Esophagus (tissue), 2 donors: ENCODE measurements at regions not wholly inside any gene's neighbourhood (a gene's known extent, or its start where the extent isn't known, plus 50 kb on each side); places are given as distances from the start of the nearest gene placed in this dataset.

Experiments used
- H3K27ac ChIP-seq, 2 donors: one replicate each; pipeline ENCODE4 v1.5.1; 2013; ENCODE audit warnings: low read depth in 2 of 2, mild to moderate bottlenecking in 2 of 2, inconsistent platforms in 1 of 2, low read length in 1 of 2, moderate library complexity in 1 of 2
- H3K27me3 ChIP-seq, 2 donors: one replicate each; pipeline ENCODE4 v1.6.1; 2013; ENCODE audit warnings: low read length in 2 of 2, control low read depth in 1 of 2, mild to moderate bottlenecking in 1 of 2; ENCODE audit not compliant: insufficient read depth in 2 of 2, control insufficient read depth in 1 of 2
- H3K36me3 ChIP-seq, 2 donors: one replicate each; pipeline ENCODE4 v1.6.1; 2013; ENCODE audit warnings: low read length in 1 of 2; ENCODE audit not compliant: control insufficient read depth in 2 of 2, insufficient read depth in 2 of 2
- H3K4me1 ChIP-seq, 2 donors: one replicate each; pipeline ENCODE4 v1.6.1; 2013; ENCODE audit warnings: low read length in 1 of 2; ENCODE audit not compliant: control insufficient read depth in 2 of 2, insufficient read depth in 2 of 2
- H3K4me3 ChIP-seq, 2 donors: one replicate each; pipeline ENCODE4 v1.5.1; 2013; ENCODE audit warnings: low read length in 2 of 2, mild to moderate bottlenecking in 2 of 2, low read depth in 1 of 2, moderate library complexity in 1 of 2
- H3K9me3 ChIP-seq, 2 donors: one replicate each; pipeline ENCODE4 v1.6.1; 2013; ENCODE audit warnings: mild to moderate bottlenecking in 2 of 2, low read depth in 1 of 2, low read length in 1 of 2, moderate library complexity in 1 of 2; ENCODE audit not compliant: control insufficient read depth in 2 of 2, insufficient read depth in 1 of 2
- WGBS, 2 donors: extraction: QIAGEN DNeasy Blood & Tissue Kit; methylation state at CpG; one replicate each; pipeline ENCODE4 v1.1.7; 2013; 5-methylcytosine and 5-hydroxymethylcytosine counted together
- donor health status: healthy with polysubstance abuse.
- donor health status: Bipolar disorder and iron deficiency.

DNA sequence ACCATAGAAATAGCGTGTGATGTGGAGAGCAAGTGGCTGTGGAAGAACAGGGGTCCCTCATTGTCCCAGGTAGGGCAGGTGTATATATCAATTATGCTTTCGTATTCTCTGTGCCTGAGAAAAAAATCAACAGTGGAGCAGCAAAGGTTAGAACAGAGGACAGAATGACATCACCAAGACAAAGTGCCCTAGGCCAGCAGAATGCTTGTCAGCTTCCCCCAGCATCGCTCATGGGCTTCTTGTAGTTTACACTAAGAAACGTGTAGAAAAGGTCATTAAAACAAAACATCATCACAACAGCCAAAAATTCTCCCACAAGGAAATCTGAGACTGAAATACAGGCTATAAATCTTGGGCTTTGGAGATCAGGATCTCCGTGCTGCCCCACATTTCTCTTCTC lies 288.0 kb downstream of the TDRD15 start:
- Histone ChIP-seq H3K9me3 (no peaks in the 10 kb centered on the region), H3K4me3 (no peak overlapping the region), H3K4me1 (no peaks in the 10 kb centered on the region), H3K36me3 (no peaks in the 10 kb centered on the region), H3K27me3 (no peaks in the 10 kb centered on the region), H3K27ac (no peak overlapping the region)
- 51 to 59% methylated on average over 5 of the region's 5 CpGs for WGBS, 2 donors

DNA sequence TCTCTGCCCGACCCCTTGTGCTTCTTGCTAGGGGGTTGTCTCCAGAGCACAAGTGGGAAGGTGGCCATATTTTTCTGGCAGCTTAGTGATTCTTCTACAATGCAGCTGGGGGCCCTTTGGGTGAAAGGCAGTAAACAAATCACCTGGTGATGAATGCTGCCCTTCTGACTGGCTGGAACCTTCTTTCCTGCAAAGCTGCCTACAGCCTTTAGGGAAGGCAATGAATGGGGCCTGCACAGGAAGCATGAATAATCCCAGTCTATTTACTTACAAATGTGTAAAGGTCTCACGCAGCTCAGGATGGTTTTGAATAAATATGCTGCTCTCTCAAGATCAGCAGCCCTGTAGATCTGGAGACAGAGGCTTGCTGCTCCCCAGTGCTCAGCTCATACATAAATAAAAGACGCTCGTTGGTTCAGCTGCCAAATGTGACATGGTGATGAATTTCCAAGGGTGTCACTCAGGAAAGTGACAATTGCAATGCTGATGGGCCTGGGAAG lies 289.2 kb downstream of the TDRD15 start:
- Histone ChIP-seq H3K36me3 (no peaks in the 10 kb centered on the region), H3K9me3 (no peaks in the 10 kb centered on the region), H3K4me1 (no peaks in the 10 kb centered on the region), H3K27ac (no peak overlapping the region), H3K27me3 (no peaks in the 10 kb centered on the region), H3K4me3 (no peak overlapping the region)
- WGBS, 2 donors: 49% methylated on average over 4 of the region's 4 CpGs

DNA sequence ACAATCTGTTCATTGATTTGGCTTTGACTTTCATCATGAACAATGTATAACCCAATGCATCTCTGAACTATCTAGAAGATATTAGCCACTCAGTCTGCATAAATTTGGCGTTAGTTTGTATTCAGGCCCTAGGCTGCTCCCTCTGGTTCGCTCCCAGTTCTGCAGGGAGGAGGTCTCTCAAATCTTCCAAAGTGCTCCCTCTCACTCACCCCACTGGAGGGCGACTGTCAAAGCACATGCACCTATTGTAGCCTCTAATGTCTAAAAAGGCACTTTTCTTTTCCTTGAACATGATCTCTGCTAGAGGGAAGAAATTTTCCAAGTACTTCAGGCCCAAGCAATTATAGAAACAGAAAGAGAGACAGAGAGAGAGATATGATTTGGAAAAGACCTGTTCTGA lies 291.5 kb downstream of the TDRD15 start:
- no peak overlapping the region for H3K4me3 ChIP-seq
- no peaks in the 10 kb centered on the region for H3K4me1 ChIP-seq
- H3K36me3 ChIP-seq: no peaks in the 10 kb centered on the region
- 66 to 72% methylated on average over 3 of the region's 3 CpGs for WGBS, 2 donors
- H3K27me3 ChIP-seq: no peaks in the 10 kb centered on the region
- no peaks in the 10 kb centered on the region for H3K9me3 ChIP-seq
- no peak overlapping the region for H3K27ac ChIP-seq

- Histone ChIP-seq H3K27ac (no peak overlapping the region), H3K27me3 (no peaks in the 10 kb centered on the region), H3K4me3 (no peak overlapping the region), H3K4me1 (no peaks in the 10 kb centered on the region), H3K9me3 (no peaks in the 10 kb centered on the region), H3K36me3 (no peaks in the 10 kb centered on the region)
These were observed 292.5 kb downstream of the TDRD15 start for GRCh38 chr2:21416226-21416625.

DNA sequence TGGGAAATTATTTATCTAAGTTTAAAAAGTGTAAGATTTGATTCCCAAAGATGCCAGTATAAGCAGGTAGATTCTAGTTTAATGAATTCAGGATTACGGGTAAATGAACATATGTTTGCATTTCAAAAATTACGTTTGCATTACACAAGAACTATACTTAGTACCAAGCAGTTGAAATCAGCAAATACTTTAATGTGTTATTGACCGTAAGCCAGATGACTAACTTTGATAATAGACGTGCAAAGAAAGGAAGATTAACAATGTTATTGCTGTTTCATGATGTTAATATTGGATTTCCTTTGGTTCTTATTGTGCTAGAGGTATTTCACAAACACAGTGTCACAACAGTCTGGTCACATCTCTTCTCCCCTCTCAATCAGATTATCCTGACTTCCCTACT lies 294.7 kb downstream of the TDRD15 start:
- peaks cover 0 to 2% of the 10 kb centered on the region in 2 donors for H3K9me3 ChIP-seq
- H3K27me3 ChIP-seq: no peaks in the 10 kb centered on the region
- no peaks in the 10 kb centered on the region for H3K4me1 ChIP-seq
- H3K36me3 ChIP-seq: no peaks in the 10 kb centered on the region
- H3K27ac ChIP-seq: no peak overlapping the region
- no peak overlapping the region for H3K4me3 ChIP-seq
- 32 to 41% methylated on average over 4 of the region's 4 CpGs for WGBS, 2 donors

DNA sequence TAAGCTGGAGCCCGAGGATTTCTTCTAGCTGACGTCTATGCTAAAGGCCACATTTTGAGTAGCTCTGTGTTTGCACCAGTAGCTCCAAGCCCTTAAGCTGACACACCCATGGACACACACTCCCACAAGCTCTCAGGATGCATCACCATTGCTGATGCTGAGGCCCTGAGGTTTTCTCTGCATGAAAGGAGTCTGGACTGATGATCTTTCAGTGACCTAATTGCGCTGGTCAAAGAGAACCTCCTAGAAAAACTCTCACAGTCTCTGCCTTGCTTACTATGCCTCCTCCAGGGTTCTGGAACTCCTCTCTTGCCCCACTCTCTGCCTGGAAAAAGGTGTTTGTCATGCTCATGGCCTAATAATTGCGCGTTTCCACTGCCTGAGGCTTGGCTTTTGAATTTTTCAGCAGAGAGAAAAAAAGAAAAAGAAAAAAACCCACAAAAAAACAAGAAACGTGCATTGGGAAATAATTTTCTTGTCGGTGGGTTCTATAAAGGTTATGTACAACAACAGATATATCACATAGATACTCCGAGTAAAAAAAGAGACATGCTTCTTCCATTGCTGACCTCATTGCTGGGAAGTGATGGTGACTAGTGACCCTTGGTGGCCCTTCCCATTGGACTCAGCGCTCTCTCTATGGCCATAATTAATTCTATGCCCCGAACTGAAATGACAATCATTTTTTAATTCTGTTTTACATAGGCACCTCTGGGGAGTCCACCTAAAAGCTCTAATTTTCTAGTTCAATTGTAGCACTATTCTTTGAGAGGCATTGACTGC lies 297.0 kb downstream of the TDRD15 start:
- WGBS, 2 donors: 87 to 88% methylated on average over 10 of the region's 10 CpGs

DNA sequence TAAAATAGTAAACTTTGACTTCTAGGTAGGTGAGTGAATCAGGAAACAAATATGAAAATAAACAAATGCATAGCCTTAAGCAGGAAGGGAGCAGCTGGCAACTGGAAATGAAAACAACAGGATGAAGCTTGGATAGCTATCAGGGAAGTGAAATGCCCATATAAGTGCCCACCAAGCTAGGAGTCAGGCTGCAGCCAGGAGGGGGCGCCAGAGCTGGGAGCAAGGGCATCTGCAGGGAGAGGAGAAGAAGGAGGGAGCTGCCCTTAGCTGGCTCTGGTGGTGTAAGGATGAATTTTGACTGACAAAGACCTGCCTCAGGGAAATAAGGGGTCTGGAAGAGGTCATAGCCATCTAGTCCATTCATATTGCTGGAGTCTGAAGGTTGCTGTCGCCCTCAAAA lies 298.3 kb downstream of the TDRD15 start:
- no peaks in the 10 kb centered on the region for H3K36me3 ChIP-seq
- H3K4me1 ChIP-seq: no peaks in the 10 kb centered on the region
- H3K27ac ChIP-seq: no peak overlapping the region
- peaks cover 0 to 5% of the 10 kb centered on the region in 2 donors for H3K9me3 ChIP-seq
- H3K4me3 ChIP-seq: no peak overlapping the region
- 42 to 45% methylated on average over 2 of the region's 2 CpGs for WGBS, 2 donors
- H3K27me3 ChIP-seq: no peaks in the 10 kb centered on the region

More for the DNA sequence above, 297.0 kb downstream of the TDRD15 start:
- Histone ChIP-seq H3K36me3 (no peaks in the 10 kb centered on the region), H3K4me1 (no peaks in the 10 kb centered on the region), H3K27me3 (no peaks in the 10 kb centered on the region), H3K9me3 (peaks cover 0 to 5% of the 10 kb centered on the region in 2 donors), H3K27ac (no peak overlapping the region), H3K4me3 (no peak overlapping the region)

DNA sequence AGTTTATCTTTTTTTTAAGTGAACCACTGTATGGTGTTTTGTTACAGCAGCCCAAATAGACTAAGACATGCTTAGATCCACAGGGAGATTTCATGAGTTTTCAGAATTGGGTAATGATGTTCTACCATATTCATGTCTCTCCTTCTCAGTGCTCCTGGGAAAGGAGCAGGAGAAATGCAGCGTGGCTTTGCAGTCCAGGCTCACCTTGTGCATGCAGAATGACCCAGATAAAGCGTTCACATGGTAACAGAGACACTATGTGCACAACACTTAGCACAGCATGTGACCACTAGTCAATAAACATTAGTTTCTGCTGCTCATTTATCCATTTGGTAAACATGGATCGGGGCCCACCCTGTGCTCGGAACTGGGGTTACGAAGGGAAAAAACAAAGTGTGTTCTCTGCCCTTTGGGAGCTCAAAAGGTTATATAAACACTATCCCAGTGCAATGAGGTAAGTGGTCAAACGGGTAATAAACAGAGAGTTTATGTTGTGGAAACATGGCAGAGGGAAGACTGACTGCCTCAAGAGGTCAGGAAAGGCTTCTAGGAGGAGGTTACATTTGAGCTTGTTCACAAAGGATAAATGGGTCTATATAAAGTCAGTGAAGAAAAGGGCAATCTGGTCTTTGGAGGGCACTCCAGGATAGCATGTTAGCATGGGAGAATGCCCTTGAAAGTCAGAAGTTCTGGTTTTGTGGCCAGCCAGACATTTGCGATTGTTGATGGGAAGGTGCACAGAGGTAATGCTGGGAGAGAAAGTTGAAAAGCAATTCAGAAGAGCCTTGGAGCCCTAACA lies 299.2 kb downstream of the TDRD15 start:
- no peaks in the 10 kb centered on the region for H3K4me1 ChIP-seq
- WGBS, 2 donors: 40 to 49% methylated on average over 7 of the region's 7 CpGs
- no peak overlapping the region for H3K4me3 ChIP-seq
- no peak overlapping the region for H3K27ac ChIP-seq
- peaks cover 0 to 5% of the 10 kb centered on the region in 2 donors for H3K9me3 ChIP-seq
- H3K36me3 ChIP-seq: no peaks in the 10 kb centered on the region
- no peaks in the 10 kb centered on the region for H3K27me3 ChIP-seq

DNA sequence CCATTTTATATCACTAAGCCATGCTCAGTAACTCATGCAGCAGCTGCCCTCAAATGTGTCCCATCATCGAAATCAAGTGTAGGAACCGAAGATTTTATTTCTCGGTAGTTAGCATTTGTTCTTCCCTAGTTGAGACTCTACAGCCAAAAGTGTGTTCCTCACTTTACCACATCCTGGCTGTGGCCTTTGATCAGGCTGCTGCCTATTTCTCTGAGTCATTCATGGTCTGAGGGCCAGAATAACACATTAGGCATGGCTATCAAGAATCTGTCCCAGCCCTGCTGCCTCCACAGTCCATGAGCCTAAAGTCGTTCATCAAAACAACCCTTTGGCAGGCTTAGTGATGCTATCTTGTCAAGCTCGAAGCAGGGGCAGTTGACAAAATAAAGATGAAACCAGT lies 300.1 kb downstream of the TDRD15 start:
- H3K27ac ChIP-seq: no peak overlapping the region
- H3K9me3 ChIP-seq: peaks cover 0 to 5% of the 10 kb centered on the region in 2 donors
- no peak overlapping the region for H3K4me3 ChIP-seq
- WGBS, 2 donors: 72 to 77% methylated on average over 5 of the region's 5 CpGs
- no peaks in the 10 kb centered on the region for H3K4me1 ChIP-seq
- no peaks in the 10 kb centered on the region for H3K36me3 ChIP-seq
- no peaks in the 10 kb centered on the region for H3K27me3 ChIP-seq
